Femur (tissue), 1 donor: ENCODE measurements at regions not wholly inside any gene's neighbourhood (a gene's known extent, or its start where the extent isn't known, plus 50 kb on each side); places are given as distances from the start of the nearest gene placed in this dataset.

ENCODE experiments used
- DNase-seq: peaks from one replicate; pipeline ENCODE4 v3.0.0-alpha.2; 2017

GRCh38 chr2:57867730-57868129 lies 178.9 kb upstream of the VRK2 start:
- no peak for DNase-seq

GRCh38 chr2:57868619-57869139 lies 177.9 kb upstream of the VRK2 start:
- DNase-seq = no peak

GRCh38 chr2:57869758-57870344 lies 176.8 kb upstream of the VRK2 start:
- DNase-seq = no peak

- no peak for DNase-seq
Observed at GRCh38 chr2:57876313-57876712, 170.3 kb upstream of the VRK2 start.

GRCh38 chr2:57877811-57878170 lies 168.8 kb upstream of the VRK2 start:
- DNase-seq = no peak

- no peak for DNase-seq
Observed at GRCh38 chr2:57878171-57878865, 168.3 kb upstream of the VRK2 start.

- no peak for DNase-seq
Observed at GRCh38 chr2:57878866-57879210, 167.8 kb upstream of the VRK2 start.

- DNase-seq = no peak
Observed at GRCh38 chr2:57880446-57880845, 166.2 kb upstream of the VRK2 start.

- no peak for DNase-seq
Observed at GRCh38 chr2:57880967-57881366, 165.6 kb upstream of the VRK2 start.

GRCh38 chr2:57881998-57882888 lies 164.4 kb upstream of the VRK2 start:
- no peak for DNase-seq

- DNase-seq = no peak
Observed at GRCh38 chr2:57882895-57883515, 163.6 kb upstream of the VRK2 start.

GRCh38 chr2:57884281-57884680 lies 162.3 kb upstream of the VRK2 start:
- DNase-seq = no peak

- DNase-seq = no peak
Observed at GRCh38 chr2:57885742-57886141, 160.9 kb upstream of the VRK2 start.

- DNase-seq = no peak
Observed at GRCh38 chr2:57886161-57886786, 160.3 kb upstream of the VRK2 start.

GRCh38 chr2:57888463-57888862 lies 158.1 kb upstream of the VRK2 start:
- no peak for DNase-seq

GRCh38 chr2:57890464-57890863 lies 156.1 kb upstream of the VRK2 start:
- DNase-seq = no peak

GRCh38 chr2:57891086-57891712 lies 155.4 kb upstream of the VRK2 start:
- DNase-seq = no peak

- DNase-seq = no peak
Observed at GRCh38 chr2:57892920-57893319, 153.7 kb upstream of the VRK2 start.

GRCh38 chr2:57893347-57893746 lies 153.3 kb upstream of the VRK2 start:
- DNase-seq = no peak

GRCh38 chr2:57893786-57894185 lies 152.8 kb upstream of the VRK2 start:
- no peak for DNase-seq

- no peak for DNase-seq
Observed at GRCh38 chr2:57894381-57894780, 152.2 kb upstream of the VRK2 start.

GRCh38 chr2:57897920-57898319 lies 148.7 kb upstream of the VRK2 start:
- DNase-seq = no peak
